Panc1 (cell line): ENCODE measurements at regions not wholly inside any gene's neighbourhood (a gene's known extent, or its start where the extent isn't known, plus 50 kb on each side); places are given as distances from the start of the nearest gene placed in this dataset.

Experiments used
- ATAC-seq: fragments of 200-7000 bp; cut with Tn5 transposase; 2 replicates; pipeline ENCODE4 v1.9.1; 2020; ENCODE audit warnings: mild to moderate bottlenecking, moderate library complexity
- BruUV-seq: library from RNA; stranded (reverse); fragments of 400-500 nt; replicated peaks from 2 replicates; lab custom pipeline; 2021; lab: Mats Ljungman, UMichigan
- CTCF ChIA-PET: fragments of 300-600 bp; sonication (Branson Sonifier 250); formaldehyde crosslinking; loops from one replicate; lab custom pipeline; 2022; ENCODE audit warnings: antibody characterized with exemption; lab: Charles Lee
- POLR2A ChIA-PET: fragments of 300-600 bp; sonication (Branson Sonifier 250); formaldehyde crosslinking; loops from one replicate; lab custom pipeline; 2022; ENCODE audit warnings: antibody characterized with exemption; lab: Charles Lee
- DNase-seq: peaks from one replicate; pipeline ENCODE4 v3.0.0-alpha.2; 2010; ENCODE audit warnings: low read depth, low spot score
- H3K27ac ChIP-seq: 2 replicates; pipeline ENCODE4 v1.5.1; 2011; ENCODE audit warnings: mild to moderate bottlenecking, low read length, inconsistent platforms
- H3K27me3 ChIP-seq: fragments of 200-500 bp; sonication (Bioruptor generic); 2 replicates; pipeline ENCODE4 v1.6.0; 2014; ENCODE audit warnings: low read length, inconsistent platforms; ENCODE audit not compliant: control insufficient read depth, insufficient read depth
- H3K36me3 ChIP-seq: fragments of 200-500 bp; sonication (Bioruptor generic); 2 replicates; pipeline ENCODE4 v1.5.1; 2014; ENCODE audit warnings: inconsistent platforms, mild to moderate bottlenecking, low read length, moderate library complexity; ENCODE audit not compliant: control insufficient read depth, insufficient read depth
- H3K4me1 ChIP-seq: 2 replicates; pipeline ENCODE4 v1.5.1; 2011; ENCODE audit warnings: inconsistent platforms, mild to moderate bottlenecking, low read length, moderate library complexity; ENCODE audit not compliant: control insufficient read depth, insufficient read depth
- H3K4me3 ChIP-seq, 2 experiments: 2 replicates each; pipeline ENCODE4 v1.5.1; 2011 to 2012; ENCODE audit warnings: low read depth in 2 of 2, low read length in 2 of 2, mild to moderate bottlenecking in 2 of 2, inconsistent platforms in 1 of 2, moderate library complexity in 1 of 2
- H3K9me3 ChIP-seq: fragments of 200-500 bp; sonication (Bioruptor generic); 2 replicates; pipeline ENCODE4 v1.5.1; 2014; ENCODE audit warnings: low read depth, mild to moderate bottlenecking, inconsistent platforms, low read length, moderate library complexity; ENCODE audit not compliant: control insufficient read depth, insufficient read depth
- CTCF ChIP-seq: fragments of 450-650 bp; IDR thresholded peaks from 2 replicates; pipeline ENCODE4 v1.5.1; 2017; ENCODE audit warnings: mild to moderate bottlenecking
- POLR2AphosphoS5 ChIP-seq: IDR thresholded peaks from 2 replicates; pipeline ENCODE4 v1.6.1; 2012; ENCODE audit warnings: mild to moderate bottlenecking, low read depth, low read length, moderate library complexity
- REST ChIP-seq, 2 experiments: IDR thresholded peaks; 2 replicates each; pipeline ENCODE4 v1.6.1; 2011 to 2012; ENCODE audit warnings: low read depth in 2 of 2, control low read depth in 1 of 2, low read length in 1 of 2, mild to moderate bottlenecking in 1 of 2, moderate library complexity in 1 of 2; ENCODE audit not compliant: insufficient read depth in 1 of 2
- SIN3A ChIP-seq: IDR thresholded peaks from 2 replicates; pipeline ENCODE4 v1.6.1; 2012; ENCODE audit warnings: low read depth, mild to moderate bottlenecking, low read length, moderate library complexity, borderline replicate concordance; ENCODE audit not compliant: insufficient read depth
- TCF7L2 ChIP-seq: IDR thresholded peaks from 2 replicates; pipeline ENCODE4 v1.6.1; 2011; ENCODE audit warnings: mild to moderate bottlenecking, low read depth, low read length, inconsistent platforms
- in situ Hi-C: cut with HindIII; loops from 2 replicates; pipeline ENCODE4 v1.10.0; 2016; ENCODE audit warnings: low sequenced_read_pairs, low pct_unique_long_range_greater_than_20kb
- intact Hi-C: fragments of 100-400 bp; cut with micrococcal nuclease; formaldehyde crosslinking; loops from one replicate; pipeline ENCODE4 v1.10.0; 2022; ENCODE audit not compliant: unreplicated experiment

GRCh38 chr16:29321000-29321393 is 85.5 kb downstream of the NPIPB11 start:
- no peak overlapping the region for H3K27ac ChIP-seq
- ChIA-PET CTCF (interaction anchor here (0.6 kb wide), 1 partner anchor 310 kb away, joined by 3 read pairs; no protein-coding TSS in a partner anchor), POLR2A (no interaction called here)
- H3K36me3 ChIP-seq, result no peaks in the 10 kb centered on the region
- in situ Hi-C loops (no loop called here), intact Hi-C loops (no loop called here)
- H3K27me3 ChIP-seq, result no peaks in the 10 kb centered on the region
- no peaks in the 10 kb centered on the region for H3K4me1 ChIP-seq
- ATAC-seq (no peak), DNase-seq (no peak)
- H3K4me3 ChIP-seq, result no peak overlapping the region
- no TSS peak for BruUV-seq
- no peaks in the 10 kb centered on the region for H3K9me3 ChIP-seq
- TF ChIP-seq TCF7L2, result no peak
- no peak for TF ChIP-seq SIN3A
- no peak for TF ChIP-seq REST (IDR thresholded peaks at IDR 0.05; ENCODE audit: insufficient read depth in 1 of 2, low read depth in 2 of 2, low read length in 1 of 2)
- TF ChIP-seq POLR2AphosphoS5, result no peak
- no peak for TF ChIP-seq CTCF

- ATAC-seq (no peak), DNase-seq (no peak)
- TF ChIP-seq POLR2AphosphoS5, result no peak
- TF ChIP-seq REST (IDR thresholded peaks at IDR 0.05; ENCODE audit: insufficient read depth in 1 of 2, low read depth in 2 of 2, low read length in 1 of 2), result no peak
- H3K27me3 ChIP-seq, result no peaks in the 10 kb centered on the region
- no peaks in the 10 kb centered on the region for H3K36me3 ChIP-seq
- in situ Hi-C loops, result no loop called here
- CTCF ChIA-PET, result interaction anchor here (0.6 kb wide), 1 partner anchor 309 kb away, joined by 3 read pairs; no protein-coding TSS in a partner anchor
- no TSS peak for BruUV-seq
- no peaks in the 10 kb centered on the region for H3K4me1 ChIP-seq
- no peaks in the 10 kb centered on the region for H3K9me3 ChIP-seq
- POLR2A ChIA-PET, result no interaction called here
- no peak overlapping the region for H3K4me3 ChIP-seq
- no peak overlapping the region for H3K27ac ChIP-seq
- intact Hi-C loops, result no loop called here
Observed at GRCh38 chr16:29320274-29320999, 86.1 kb downstream of the NPIPB11 start.
